Cardiac muscle cell (in vitro differentiated cells and primary cell): ENCODE measurements at regions not wholly inside any gene's neighbourhood (a gene's known extent, or its start where the extent isn't known, plus 50 kb on each side); places are given as distances from the start of the nearest gene placed in this dataset.

Source experiments
- DNase-seq, 2 donors: peaks; one replicate each; pipeline versions ENCODE4 v3.0.0 to v3.0.0-alpha.2; 2010 to 2017; ENCODE audit warnings: low read depth in 1 of 2, low spot score in 1 of 2
- H3K27ac ChIP-seq: fragments of 200-600 bp; sonication (generic); 2 replicates; pipeline ENCODE4 v1.5.1; 2016
- H3K27me3 ChIP-seq: fragments of 200-600 bp; sonication (generic); 2 replicates; pipeline ENCODE4 v1.6.0; 2016; ENCODE audit warnings: control low read depth
- H3K36me3 ChIP-seq: fragments of 200-600 bp; sonication (generic); 2 replicates; pipeline ENCODE4 v1.5.1; 2016; ENCODE audit warnings: control low read depth
- H3K4me1 ChIP-seq: fragments of 200-600 bp; sonication (generic); 2 replicates; pipeline ENCODE4 v1.8.1; 2017; ENCODE audit warnings: low read depth, mild to moderate bottlenecking, mixed run types
- H3K4me3 ChIP-seq: fragments of 200-600 bp; sonication (generic); 2 replicates; pipeline ENCODE4 v1.5.1; 2016; ENCODE audit warnings: mild to moderate bottlenecking
- H3K9me3 ChIP-seq: fragments of 200-600 bp; sonication (generic); 2 replicates; pipeline ENCODE4 v1.5.1; 2017; ENCODE audit warnings: low read depth, mild to moderate bottlenecking, control low read depth
- CTCF ChIP-seq: IDR thresholded peaks from 2 replicates; pipeline ENCODE4 v1.5.1; 2012; ENCODE audit warnings: low read depth, mild to moderate bottlenecking, low read length

- Histone ChIP-seq H3K27me3 (no peaks in the 10 kb centered on the region), H3K4me1 (no peaks in the 10 kb centered on the region), H3K4me3 (no peak overlapping the region), H3K27ac (no peak overlapping the region), H3K36me3 (no peaks in the 10 kb centered on the region), H3K9me3 (no peaks in the 10 kb centered on the region)
- DNase-seq: no peak
- TF ChIP-seq CTCF: no peak
These were observed 605.9 kb downstream of the NPHP4 start for GRCh38 chr1:5386371-5386770.

GRCh38 chr1:5385956-5386355, 606.3 kb downstream of the NPHP4 start:
- Histone ChIP-seq H3K27ac (no peak overlapping the region), H3K36me3 (no peaks in the 10 kb centered on the region), H3K9me3 (no peaks in the 10 kb centered on the region), H3K27me3 (no peaks in the 10 kb centered on the region), H3K4me1 (no peaks in the 10 kb centered on the region), H3K4me3 (no peak overlapping the region)
- TF ChIP-seq CTCF: no peak
- DNase-seq: no peak

GRCh38 chr1:5385096-5385799, 607.0 kb downstream of the NPHP4 start:
- no peak for TF ChIP-seq CTCF
- no peaks in the 10 kb centered on the region for H3K27me3 ChIP-seq
- H3K4me3 ChIP-seq: no peak overlapping the region
- H3K27ac ChIP-seq: no peak overlapping the region
- no peaks in the 10 kb centered on the region for H3K36me3 ChIP-seq
- no peaks in the 10 kb centered on the region for H3K4me1 ChIP-seq
- H3K9me3 ChIP-seq: no peaks in the 10 kb centered on the region
- DNase-seq: no peak

- no peak for DNase-seq
- TF ChIP-seq CTCF: no peak
- Histone ChIP-seq H3K27ac (no peak overlapping the region), H3K36me3 (no peaks in the 10 kb centered on the region), H3K9me3 (no peaks in the 10 kb centered on the region), H3K27me3 (no peaks in the 10 kb centered on the region), H3K4me1 (no peaks in the 10 kb centered on the region), H3K4me3 (no peak overlapping the region)
These were observed 610.7 kb downstream of the NPHP4 start for GRCh38 chr1:5381491-5381890.

GRCh38 chr1:5379176-5379759, 613.0 kb downstream of the NPHP4 start:
- H3K4me1 ChIP-seq: no peaks in the 10 kb centered on the region
- H3K9me3 ChIP-seq: no peaks in the 10 kb centered on the region
- no peak overlapping the region for H3K4me3 ChIP-seq
- no peak overlapping the region for H3K27ac ChIP-seq
- DNase-seq: no peak
- H3K27me3 ChIP-seq: no peaks in the 10 kb centered on the region
- no peaks in the 10 kb centered on the region for H3K36me3 ChIP-seq
- no peak for TF ChIP-seq CTCF
